GM21825 (cell line): ENCODE measurements at regions not wholly inside any gene's neighbourhood (a gene's known extent, or its start where the extent isn't known, plus 50 kb on each side); places are given as distances from the start of the nearest gene placed in this dataset.

Experiments
- ATAC-seq: cut with Tn5 transposase; IDR thresholded peaks from one replicate; pipeline ENCODE4 v1.9.1; 2021; ENCODE audit warnings: mild to moderate bottlenecking, moderate library complexity; ENCODE audit not compliant: unreplicated experiment

DNA sequence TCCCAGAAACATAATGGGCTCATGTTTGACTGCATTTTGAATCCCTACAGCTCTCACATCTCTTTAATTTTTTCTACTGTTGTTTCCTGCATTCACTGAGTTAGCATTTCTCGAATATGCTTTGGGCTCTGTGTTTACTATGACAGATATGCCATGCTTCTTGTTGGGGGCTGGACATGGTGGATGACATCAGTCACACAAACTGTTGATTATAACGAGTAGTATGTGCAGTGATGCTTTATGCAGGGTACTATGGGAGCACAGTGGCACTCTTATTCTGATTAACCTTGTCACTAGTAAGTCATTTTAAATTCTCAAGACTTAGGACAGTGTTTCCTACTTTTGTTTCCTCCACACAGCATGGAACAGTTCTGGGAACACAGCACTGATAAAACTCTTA is 295.4 kb upstream of the ZNF608 start:
- ATAC-seq: no peak

DNA sequence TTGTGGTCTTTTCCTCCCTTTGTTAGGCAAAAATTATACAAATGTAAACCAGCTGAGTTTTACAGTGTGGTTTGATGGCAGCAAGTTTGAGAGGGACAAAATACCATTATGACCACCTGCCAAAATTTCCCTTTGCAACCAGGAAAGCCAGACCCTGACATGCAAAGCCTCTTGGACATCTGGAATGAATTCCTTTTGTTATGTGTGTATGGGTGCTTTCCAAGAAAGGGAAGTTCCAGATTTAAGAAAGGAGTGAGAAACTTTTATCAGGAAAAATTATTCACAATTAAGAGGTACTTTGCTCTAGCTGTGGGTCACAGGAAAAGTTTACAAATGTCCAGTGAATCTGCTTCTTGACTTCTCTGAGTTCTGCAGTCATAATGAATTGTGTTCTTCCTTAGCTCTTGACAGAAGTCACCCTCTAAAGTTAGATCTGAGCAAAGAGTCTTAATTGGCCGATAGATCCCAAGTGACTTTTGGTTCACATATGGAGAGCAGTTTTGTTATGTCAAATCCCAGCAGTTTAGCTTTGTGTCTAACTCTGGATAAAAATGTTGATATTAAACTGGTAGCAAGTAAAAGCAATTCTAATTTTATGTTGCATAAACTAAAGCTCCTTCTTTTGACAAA is 295.9 kb upstream of the ZNF608 start:
- no peak for ATAC-seq

DNA sequence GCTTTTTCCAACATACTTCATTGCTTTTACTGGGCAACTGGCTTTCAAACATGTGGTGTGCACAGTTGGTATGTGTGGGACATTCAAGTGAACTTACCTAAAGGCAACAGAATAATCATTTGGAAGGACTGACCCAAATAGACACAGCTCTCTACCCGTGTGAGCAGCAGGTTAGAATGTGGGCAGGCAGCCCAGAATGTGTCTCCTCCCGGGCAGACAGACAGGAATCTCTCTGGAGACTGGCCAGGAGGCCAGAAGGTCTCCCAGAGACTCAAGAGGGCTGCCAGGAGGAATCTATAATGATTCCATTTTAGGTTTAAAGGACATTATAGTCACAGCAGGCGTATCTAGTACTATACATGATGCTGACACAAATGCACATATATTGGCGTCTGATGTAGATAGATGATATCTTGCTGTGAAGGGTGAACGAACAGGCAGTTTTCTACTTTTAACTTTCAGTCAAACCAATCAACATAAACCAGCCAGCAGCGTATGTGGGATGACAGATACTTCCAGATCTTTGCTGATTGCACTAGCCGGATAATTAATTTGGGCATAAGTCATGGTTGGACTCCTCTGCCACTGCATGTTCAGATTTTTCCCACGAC is 297.4 kb upstream of the ZNF608 start:
- no peak for ATAC-seq

DNA sequence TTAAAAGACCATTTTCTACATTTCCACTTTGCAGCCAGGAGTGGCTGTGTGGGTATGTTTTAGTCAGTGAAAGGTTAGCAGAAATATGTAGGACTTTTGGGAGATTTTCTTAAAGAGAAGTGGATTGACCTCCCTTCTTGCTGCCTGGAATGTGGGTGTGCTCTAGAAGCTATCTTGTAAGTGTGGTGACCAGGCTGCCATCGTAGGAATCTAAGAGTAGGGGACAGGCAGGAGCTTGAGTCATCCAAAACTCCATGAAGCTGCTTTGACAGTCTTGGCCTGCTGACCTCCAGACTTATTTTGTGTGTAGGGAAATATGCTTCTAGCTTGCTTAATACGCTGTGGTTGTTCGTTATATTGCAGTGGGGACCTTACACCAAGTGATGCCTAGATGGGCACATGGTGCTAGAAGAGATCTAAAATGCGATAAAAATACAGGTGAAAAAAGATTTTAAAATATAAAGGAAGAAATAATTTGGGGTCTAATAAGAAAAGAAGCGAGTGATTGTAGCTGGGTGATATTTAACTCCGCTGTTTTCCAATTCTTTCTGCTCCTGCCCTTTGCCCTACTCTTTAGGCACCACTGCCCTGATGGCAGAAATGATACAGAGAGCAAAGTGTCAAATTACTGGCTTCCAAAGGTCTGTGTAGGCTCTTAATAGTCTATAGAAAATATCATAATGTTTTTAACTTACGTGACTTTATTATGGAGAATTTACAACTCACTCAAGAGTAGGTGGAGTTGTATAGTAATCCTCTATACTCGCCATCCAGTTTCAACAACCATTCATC is 298.2 kb upstream of the ZNF608 start:
- ATAC-seq: no peak

DNA sequence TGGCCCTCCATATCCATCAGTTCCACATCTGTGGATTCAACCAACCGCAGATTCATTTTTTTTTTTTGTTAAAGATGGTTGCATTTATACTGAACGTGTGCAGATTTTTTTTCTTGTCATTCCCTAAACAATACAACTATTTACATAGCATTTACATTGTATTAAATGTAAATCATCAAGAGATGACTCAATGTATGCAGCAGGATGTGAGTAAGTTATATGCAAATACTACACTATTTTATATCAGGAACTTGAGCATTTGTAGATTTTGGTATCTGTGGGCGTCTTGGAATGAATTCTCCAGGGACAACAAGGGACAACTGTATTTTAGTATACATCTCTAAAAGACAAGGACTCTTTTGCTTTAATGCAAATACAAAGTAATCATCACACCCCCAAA is 299.2 kb upstream of the ZNF608 start:
- ATAC-seq: no peak

DNA sequence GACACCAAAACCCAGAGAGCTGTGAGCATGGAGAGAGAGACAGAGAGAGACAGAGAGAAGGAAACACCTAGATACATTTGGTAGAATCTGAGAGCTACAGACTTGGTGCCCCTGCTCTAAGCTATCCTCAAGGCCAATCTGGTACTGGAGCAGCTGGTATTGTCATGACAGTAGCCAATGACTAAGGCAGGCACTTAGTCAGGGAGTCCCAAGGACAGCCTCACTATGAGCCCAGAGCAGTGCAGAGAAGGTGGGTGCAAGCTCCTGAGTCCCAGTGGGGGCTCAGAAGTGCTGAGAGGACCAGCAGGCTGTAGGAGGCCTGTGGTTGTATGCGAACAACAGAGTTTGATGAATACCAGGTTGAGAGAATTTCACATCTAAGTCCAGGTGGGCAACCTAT is 300.4 kb upstream of the ZNF608 start:
- ATAC-seq: no peak

DNA sequence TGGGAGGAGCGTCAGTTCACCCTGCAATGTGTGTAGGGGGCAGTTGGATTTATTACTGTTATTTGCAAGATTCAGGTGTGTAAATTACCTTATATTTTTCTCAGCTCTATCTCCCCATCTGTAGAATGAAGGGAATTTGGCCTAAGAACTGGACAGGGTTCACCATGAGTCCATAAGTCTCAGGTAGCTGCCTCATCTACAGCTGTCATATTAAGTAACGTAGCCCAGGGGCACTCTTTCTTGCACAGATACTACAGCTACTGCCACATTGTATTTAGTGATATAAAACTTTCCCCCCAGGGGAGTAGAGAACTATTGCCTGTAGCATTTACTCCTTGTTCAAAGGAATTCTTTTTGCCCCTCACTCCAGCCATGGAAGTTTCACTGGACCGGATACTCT is 301.4 kb upstream of the ZNF608 start:
- ATAC-seq: no peak

DNA sequence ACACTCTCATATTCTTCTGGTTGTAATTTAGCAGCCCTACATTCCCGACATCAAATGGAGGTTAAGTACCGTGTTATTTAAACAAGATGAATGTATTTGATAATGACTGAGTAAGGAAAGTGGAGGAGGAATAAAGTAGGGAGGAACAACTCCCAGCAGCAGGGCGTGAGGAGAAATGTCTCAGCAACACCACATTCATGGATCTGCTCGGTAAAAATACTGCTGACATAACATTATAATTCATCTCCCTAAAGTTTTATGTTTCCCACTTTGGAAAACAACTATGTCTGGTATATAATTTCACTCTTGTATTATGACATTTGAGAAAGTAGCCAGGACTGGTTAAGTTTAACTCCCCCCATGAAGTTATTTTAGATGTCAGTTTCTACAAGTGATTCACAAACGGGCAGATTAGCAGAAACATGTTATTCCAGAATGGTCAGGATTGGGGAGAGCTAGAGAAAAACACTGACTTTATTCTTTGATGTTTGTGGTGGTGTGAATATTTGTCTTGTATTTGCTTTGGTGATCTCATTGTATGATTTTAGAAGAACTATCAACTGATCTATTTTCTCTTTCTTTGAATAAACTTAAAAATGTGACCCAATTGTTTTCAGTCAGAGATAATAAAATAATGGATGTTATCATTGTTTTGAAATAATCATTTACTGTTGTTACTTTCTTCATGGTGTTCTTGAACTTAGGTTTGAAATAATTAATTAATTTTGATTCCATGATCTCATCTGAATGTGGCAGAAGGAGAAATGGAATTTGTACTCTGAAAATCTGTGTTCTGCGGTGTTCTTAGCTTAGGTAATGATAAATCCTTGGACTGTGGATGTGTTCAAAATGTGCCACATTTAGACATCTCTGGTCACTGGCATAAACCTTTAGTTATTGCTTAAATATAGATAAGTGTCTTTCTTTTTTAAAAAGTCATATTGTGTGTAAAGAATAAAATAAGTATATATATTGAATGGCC is 303.6 kb upstream of the ZNF608 start:
- ATAC-seq: no peak

DNA sequence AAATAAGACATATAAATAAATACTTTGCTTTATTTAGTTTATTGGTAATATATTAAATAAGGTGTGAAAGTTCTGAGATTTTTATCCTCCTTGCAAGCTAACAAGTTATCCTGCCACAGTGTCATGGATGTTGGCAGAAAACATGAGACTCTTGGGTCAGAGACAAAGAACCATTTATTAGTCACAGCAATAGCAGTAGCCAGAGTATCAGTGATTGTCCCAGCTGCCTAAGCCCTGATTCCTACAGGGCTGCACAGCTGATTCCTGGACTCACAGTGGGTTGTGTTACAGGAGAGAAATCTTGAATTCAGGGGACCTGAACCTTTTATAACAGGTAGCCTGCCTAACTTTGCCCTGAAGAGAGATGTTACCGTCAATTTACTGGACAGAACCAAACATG is 304.5 kb upstream of the ZNF608 start:
- ATAC-seq: no peak

DNA sequence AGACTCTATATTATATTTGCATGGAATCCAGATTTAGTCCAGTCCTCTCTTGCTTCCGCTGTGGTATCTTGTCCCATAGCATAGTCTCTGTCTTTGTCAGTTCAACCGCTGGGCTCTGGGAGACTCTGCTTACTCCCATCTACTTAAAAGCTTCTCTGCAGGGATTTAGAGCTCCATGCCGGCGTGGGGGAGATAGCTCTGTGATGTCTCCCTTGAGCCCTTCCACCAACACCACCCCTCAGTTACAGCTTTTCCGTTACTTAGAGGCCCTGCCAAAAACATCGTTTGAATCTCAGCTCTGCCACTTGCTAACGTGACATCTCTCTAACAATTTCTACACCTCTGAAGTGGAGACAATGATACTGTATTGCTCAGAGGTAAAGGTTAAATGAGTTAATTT is 306.1 kb upstream of the ZNF608 start:
- no peak for ATAC-seq

DNA sequence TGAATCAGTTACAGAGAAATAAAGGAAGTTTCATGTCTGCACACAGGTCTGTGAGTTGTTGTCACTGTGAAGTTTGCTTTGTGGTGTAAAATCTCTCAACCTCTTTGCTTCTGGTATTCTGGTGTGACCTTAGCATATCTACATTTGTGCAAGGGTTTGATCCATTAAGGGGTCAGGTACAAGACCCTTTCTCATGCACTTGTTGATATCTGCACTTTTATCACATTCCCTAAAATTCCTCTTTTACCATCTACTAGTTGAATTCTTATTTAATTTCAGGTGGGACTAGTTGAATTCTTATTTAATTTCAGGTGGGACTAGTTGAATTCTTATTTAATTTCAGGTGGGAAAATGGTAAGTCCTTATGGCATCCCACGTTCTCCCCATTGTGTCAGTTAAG is 306.7 kb upstream of the ZNF608 start:
- no peak for ATAC-seq

DNA sequence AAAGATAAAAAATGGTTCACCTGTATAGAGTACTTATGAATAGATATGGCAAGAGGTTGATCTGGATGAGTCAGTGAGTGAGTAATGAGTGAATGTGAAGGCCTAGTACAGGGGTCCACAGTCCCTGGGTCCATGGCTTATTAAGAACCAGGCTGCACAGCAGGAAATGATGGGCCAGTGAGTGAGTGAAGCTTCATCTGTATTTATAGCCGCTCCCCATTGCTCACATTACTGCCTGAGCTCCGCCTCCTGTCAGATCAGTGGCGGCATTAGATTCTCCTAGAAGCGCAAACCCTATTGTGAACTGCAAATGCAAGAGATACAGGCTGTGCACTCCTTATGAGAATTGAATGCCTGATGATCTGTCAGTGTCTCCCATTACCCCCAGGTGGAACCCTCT is 307.7 kb upstream of the ZNF608 start:
- ATAC-seq: no peak

DNA sequence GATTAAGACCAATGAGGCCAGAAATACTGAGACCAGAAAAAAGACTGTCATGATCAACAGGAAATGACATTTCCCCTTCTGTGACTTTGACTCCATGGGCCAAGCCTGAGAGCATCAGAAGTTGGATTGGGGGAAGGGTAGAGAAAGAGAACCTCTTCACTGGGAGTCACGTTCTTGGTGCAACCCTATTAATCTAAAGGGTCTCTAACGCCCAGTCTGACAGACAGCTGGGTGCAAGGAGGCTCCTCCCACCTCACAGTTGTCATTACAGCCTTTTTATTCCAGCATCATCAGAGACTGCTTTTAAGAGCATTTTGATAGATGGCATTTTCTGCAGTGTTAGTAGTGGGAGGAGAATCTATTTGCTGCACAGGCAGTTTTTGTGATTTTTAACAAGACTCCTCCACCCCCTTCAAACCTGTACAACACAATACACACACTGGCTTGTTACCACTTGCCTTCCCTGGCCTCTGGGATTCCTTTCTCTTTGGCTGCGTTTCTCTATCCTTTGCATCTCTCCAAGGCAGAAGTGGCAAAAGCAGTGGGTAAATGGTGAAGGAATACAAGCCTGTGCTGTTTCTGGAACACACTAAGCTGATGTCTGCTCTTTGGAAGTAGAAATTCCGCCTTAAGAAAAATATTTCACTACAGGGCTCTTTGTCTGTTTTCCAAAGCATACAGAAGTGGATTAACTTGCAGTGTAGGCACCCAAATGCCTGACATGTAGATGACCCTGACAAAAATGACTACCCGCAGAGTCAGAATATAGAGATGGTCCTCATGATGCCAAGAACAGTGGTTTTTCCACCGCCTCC is 310.4 kb upstream of the ZNF608 start:
- ATAC-seq: no peak

DNA sequence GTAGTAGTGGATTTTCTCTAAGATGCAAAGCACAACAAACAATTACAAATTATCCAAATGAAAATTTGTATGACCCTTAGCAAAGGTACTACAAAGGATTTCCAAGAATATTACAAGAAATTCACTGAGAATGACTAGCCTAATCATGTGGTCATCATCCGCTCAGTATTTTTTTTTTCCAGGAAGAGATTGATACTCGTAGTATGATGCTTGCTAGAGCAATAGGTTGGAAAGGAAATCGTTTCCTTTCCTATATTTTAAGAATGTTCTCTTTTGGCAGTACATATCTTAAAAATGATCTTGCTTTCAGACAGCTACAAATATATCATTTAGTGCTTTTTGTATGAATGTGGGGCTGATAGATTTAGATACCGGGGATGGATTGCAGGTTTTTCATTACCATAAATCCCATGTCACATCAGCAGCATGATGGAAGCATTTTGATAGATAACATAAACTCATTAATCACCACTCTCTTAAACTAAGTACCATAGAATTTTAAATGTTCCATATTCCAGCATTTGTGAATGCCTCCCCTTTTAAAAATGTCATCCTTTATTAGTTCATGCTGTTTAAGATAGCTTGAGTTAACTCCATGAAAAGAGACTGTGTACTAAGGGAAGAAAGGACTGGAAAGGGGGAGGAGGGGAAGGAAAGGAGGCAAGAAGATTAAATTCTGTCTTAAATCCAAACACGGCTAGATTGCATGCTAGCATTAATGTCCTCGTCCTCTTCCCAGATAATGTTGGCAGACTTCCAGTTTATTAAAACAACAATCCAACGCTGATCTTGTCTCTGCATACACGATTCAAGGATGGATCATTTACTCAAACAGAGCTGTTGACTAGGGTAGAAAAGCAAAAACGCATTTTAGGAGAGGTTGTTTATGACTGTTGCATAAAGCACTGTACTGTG is 311.7 kb upstream of the ZNF608 start:
- no peak for ATAC-seq

DNA sequence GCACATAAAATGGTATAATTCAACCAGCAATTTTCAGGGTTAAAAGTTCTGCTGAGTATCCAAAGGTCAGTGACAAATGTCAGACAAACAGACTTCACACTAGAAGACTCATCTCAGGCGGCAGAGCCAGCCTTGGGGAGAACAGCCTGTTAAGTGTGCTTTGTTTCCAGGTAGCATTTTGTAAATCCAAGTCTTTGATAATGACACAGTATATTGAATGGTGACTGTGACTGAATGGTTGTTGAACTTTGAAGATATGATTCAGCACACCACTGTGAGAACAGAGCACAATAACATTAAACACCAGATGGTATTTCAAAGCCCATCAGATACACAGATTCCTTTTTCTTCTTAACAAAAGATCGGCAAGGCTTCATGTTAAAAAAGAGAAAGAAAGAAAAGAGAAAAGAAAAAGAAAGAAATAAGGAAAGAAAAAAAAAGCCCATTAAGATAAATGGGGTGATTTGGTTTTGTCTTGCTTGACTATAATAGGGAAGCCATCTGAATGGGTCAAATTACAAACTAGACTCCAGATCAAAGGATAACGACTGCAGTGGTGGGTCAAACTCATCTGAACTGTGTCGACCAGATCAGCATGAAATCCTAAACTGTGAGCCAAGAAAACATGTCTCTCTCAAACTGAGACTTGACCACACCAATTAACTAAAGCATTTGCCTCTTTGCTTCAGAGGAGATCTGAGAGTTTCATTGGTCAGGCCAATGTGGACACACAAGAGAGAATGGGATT is 313.0 kb upstream of the ZNF608 start:
- no peak for ATAC-seq

DNA sequence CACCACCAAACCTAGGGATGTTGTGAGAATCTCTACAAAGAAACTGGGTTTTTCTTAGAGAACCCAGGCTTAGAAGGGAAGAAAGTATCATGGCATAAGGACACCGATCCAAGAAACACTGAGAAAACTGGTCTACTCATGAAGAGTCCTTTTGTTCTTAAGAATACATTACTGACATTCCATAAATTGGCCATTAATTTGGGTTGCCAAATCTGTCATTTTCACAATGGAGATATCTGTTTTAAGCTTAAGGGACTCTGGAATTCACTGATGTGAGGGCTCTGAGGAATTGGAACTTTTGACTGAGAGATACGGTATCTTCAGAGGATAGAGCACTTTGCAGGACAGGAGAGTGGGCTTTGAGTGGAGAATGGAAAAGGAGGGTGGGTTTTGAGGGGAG is 315.3 kb upstream of the ZNF608 start:
- no peak for ATAC-seq

DNA sequence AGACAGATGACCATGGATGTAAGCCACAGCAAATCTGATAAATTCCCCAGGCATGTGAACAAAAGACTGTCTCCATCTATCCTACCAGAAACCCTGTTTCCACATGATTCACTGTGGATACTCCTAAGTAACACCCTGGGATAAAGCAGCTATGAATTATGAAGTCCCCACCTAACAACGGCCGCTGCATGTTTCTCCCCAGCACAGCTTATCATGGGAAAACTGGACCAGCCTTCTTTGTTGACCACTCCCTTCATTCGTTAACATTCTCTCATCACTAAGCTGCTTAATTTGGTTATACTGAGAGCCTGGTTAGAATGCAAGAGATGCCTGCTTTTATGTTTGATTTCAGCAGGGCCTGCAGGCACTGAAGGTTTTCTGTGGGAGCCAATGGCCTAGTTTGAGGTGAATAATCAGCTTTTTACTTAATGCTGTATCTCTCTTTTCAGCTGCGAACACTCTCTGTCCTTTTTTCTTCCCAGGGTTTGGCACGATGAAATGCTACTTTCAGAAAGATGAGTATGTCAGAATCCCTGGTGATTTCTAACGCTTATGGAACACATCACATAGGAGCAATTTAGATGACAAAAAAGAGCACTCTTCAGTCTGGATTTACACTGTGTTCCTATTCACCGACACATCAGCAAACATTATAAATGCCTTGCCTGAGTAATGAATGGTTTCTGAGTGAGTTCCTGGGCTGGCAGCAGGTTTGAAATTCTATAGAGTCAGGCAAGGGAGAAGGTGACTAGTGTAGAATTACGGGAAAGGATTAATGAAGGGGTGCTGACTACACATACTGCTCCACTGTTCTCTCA is 318.4 kb upstream of the ZNF608 start:
- ATAC-seq: no peak

DNA sequence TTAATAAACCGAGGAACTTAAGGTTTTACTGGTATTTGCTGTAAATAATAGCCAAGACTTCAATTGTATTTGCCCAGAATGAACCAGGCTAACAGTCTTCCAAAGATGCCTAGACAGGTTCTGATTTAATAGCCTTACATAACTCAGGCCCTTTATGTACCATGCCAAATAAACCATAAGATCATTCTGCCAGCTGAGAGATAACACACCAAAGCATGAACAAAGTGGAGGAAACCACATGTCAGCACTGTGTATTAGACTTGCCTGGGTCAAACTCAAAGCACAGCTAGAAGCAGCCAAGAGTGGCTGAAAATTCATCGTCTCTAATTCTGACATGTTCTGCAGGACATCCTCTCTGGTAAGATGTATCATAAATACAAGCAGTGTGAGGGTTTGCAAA is 319.3 kb upstream of the ZNF608 start:
- no peak for ATAC-seq
